ENCODE measurements at regions not wholly inside any gene's neighbourhood (a gene's known extent, or its start where the extent isn't known, plus 50 kb on each side); places are given as distances from the start of the nearest gene placed in this dataset.

DNA sequence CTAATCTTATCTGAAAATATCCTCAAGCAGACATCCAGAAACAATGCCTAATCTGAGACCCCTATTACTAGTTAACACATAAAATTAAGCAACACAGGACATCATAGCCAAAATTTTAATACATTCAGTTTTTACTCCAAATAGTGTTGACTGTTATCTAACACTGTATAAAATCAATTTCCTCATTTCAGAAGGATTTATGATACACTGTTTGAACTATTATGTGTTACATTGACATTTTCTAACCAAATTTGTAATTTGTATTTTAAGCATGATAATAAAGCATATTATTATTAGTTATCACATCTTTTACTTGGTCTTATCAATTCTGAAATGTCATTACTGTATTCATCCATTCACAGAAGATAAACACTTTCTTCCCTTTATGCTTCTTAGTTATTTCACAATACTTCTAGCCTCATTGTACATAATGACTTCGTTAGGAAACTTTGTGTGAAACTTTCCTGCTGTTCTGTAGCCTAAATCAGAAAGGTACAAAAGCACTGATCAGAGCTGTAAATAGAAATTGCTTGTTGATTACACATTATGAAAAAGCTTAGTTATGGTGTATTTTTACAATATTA lies 1248.9 kb downstream of the JRKL start:
- H3K27me3 Mint-ChIP-seq (ENCODE audit: unreplicated experiment) = no peaks in the 10 kb centered on the region
- no peaks in the 10 kb centered on the region for H3K36me3 Mint-ChIP-seq (ENCODE audit: low read depth, unreplicated experiment)
- H3K27ac Mint-ChIP-seq (ENCODE audit: unreplicated experiment) = no peak overlapping the region
- H3K4me3 Mint-ChIP-seq (ENCODE audit: unreplicated experiment) = no peak overlapping the region
- peaks cover 17% of the 10 kb centered on the region for H3K4me1 Mint-ChIP-seq (ENCODE audit: unreplicated experiment)
- DNase-seq (ENCODE audit: low spot score) = no peak
- TF ChIP-seq, protein P1, sequence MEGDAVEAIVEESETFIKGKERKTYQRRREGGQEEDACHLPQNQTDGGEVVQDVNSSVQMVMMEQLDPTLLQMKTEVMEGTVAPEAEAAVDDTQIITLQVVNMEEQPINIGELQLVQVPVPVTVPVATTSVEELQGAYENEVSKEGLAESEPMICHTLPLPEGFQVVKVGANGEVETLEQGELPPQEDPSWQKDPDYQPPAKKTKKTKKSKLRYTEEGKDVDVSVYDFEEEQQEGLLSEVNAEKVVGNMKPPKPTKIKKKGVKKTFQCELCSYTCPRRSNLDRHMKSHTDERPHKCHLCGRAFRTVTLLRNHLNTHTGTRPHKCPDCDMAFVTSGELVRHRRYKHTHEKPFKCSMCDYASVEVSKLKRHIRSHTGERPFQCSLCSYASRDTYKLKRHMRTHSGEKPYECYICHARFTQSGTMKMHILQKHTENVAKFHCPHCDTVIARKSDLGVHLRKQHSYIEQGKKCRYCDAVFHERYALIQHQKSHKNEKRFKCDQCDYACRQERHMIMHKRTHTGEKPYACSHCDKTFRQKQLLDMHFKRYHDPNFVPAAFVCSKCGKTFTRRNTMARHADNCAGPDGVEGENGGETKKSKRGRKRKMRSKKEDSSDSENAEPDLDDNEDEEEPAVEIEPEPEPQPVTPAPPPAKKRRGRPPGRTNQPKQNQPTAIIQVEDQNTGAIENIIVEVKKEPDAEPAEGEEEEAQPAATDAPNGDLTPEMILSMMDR (IDR thresholded peaks at IDR 0.05; ENCODE audit: unreplicated experiment) = no peak
- H3K9me3 Mint-ChIP-seq (ENCODE audit: unreplicated experiment) = no peaks in the 10 kb centered on the region

GRCh38 chr11:97641988-97642387 lies 1252.2 kb downstream of the JRKL start:
- no peak overlapping the region for H3K4me3 Mint-ChIP-seq (ENCODE audit: unreplicated experiment)
- DNase-seq (ENCODE audit: low spot score) = no peak
- H3K27ac Mint-ChIP-seq (ENCODE audit: unreplicated experiment) = no peak overlapping the region
- peaks cover 10% of the 10 kb centered on the region for H3K4me1 Mint-ChIP-seq (ENCODE audit: unreplicated experiment)
- no peaks in the 10 kb centered on the region for H3K9me3 Mint-ChIP-seq (ENCODE audit: unreplicated experiment)
- H3K36me3 Mint-ChIP-seq (ENCODE audit: low read depth, unreplicated experiment) = no peaks in the 10 kb centered on the region
- no peaks in the 10 kb centered on the region for H3K27me3 Mint-ChIP-seq (ENCODE audit: unreplicated experiment)
- TF ChIP-seq, protein P1 (IDR thresholded peaks at IDR 0.05; ENCODE audit: unreplicated experiment) = no peak

DNA sequence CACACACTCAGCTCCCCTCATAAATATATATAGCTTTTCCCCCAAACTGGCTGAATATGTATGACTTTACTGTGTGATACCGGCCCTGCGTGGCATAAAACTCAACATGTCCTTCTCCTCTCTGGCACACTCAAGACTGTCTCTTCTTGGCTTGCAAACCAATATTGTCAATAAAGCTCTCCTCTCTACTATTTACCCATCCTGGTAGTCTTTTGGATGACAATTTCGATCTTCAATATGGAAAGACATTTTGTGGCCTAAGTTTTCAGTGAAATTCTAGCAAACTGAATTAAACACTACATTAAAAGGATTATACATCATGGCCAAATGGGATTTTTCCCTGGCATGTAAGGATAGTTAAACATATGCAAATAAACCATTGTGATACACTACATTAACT lies 1255.9 kb downstream of the JRKL start:
- H3K9me3 Mint-ChIP-seq (ENCODE audit: unreplicated experiment) = no peaks in the 10 kb centered on the region
- no peak for DNase-seq (ENCODE audit: low spot score)
- H3K27ac Mint-ChIP-seq (ENCODE audit: unreplicated experiment) = no peak overlapping the region
- H3K4me3 Mint-ChIP-seq (ENCODE audit: unreplicated experiment) = no peak overlapping the region
- H3K4me1 Mint-ChIP-seq (ENCODE audit: unreplicated experiment) = no peaks in the 10 kb centered on the region
- TF ChIP-seq, protein P1 (IDR thresholded peaks at IDR 0.05; ENCODE audit: unreplicated experiment) = no peak
- H3K27me3 Mint-ChIP-seq (ENCODE audit: unreplicated experiment) = peaks cover 2% of the 10 kb centered on the region
- no peaks in the 10 kb centered on the region for H3K36me3 Mint-ChIP-seq (ENCODE audit: low read depth, unreplicated experiment)

DNA sequence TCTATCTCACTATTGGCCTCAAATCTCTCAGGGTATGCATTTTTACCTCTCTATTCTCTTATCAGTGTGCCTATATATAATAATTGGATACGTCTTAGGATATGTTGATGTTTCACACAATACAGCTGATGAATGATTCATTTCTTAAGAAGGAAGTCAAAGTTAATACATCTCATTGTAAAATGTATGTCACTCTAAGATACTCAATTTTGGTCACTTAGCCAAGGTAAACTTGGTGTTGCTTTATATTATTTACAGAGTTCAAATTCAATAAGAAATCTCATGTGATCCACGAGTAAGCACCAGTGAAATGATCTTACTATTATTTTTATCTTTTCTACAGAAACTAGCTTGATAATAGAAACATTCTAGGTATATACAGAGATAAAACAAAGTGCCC lies 1266.5 kb downstream of the JRKL start:
- Mint-ChIP-seq H3K36me3 (ENCODE audit: low read depth, unreplicated experiment) (no peaks in the 10 kb centered on the region), H3K4me3 (ENCODE audit: unreplicated experiment) (no peak overlapping the region), H3K4me1 (ENCODE audit: unreplicated experiment) (no peaks in the 10 kb centered on the region), H3K27ac (ENCODE audit: unreplicated experiment) (no peak overlapping the region), H3K9me3 (ENCODE audit: unreplicated experiment) (no peaks in the 10 kb centered on the region), H3K27me3 (ENCODE audit: unreplicated experiment) (peaks cover 1% of the 10 kb centered on the region)
- DNase-seq (ENCODE audit: low spot score) = no peak
- TF ChIP-seq, protein P1 (IDR thresholded peaks at IDR 0.05; ENCODE audit: unreplicated experiment) = no peak

DNA sequence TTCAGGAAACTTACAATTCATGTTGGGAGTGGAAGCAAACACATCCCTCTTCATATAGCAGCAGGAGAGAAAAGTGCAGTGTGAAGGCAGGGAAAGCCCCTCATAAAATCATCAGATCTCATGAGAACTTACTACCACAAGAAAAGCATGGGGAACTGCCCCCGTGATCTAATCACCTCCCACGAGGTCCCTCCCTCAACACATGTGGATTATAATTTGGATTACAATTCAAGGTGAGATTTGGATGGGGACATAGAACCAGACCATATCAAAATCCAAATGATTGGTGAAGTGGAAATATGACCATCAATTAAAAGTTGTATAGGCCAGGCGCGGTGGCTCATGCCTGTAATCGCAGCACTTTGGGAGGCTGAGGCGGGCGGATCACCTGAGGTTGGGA lies 1268.0 kb downstream of the JRKL start:
- Mint-ChIP-seq H3K9me3 (ENCODE audit: unreplicated experiment) (no peaks in the 10 kb centered on the region), H3K27me3 (ENCODE audit: unreplicated experiment) (peaks cover 1% of the 10 kb centered on the region), H3K36me3 (ENCODE audit: low read depth, unreplicated experiment) (no peaks in the 10 kb centered on the region), H3K4me1 (ENCODE audit: unreplicated experiment) (no peaks in the 10 kb centered on the region), H3K4me3 (ENCODE audit: unreplicated experiment) (no peak overlapping the region), H3K27ac (ENCODE audit: unreplicated experiment) (no peak overlapping the region)
- DNase-seq (ENCODE audit: low spot score) = no peak
- TF ChIP-seq, protein P1 (IDR thresholded peaks at IDR 0.05; ENCODE audit: unreplicated experiment) = no peak
